CD4-positive, alpha-beta T cell treated with Interleukin-12 subunit alpha and Interleukin-12 subunit beta, for 1 hour (primary cell): ENCODE measurements at regions not wholly inside any gene's neighbourhood (a gene's known extent, or its start where the extent isn't known, plus 50 kb on each side); places are given as distances from the start of the nearest gene placed in this dataset.
"Not testable (repeated sequence)": the region's sequence is repeated elsewhere in the genome, so short reads cannot be mapped to it uniquely, and the experiment has no call there.

Experiments
- DNase-seq: peaks from one replicate; pipeline ENCODE4 v3.0.0-alpha.2; 2020

DNA sequence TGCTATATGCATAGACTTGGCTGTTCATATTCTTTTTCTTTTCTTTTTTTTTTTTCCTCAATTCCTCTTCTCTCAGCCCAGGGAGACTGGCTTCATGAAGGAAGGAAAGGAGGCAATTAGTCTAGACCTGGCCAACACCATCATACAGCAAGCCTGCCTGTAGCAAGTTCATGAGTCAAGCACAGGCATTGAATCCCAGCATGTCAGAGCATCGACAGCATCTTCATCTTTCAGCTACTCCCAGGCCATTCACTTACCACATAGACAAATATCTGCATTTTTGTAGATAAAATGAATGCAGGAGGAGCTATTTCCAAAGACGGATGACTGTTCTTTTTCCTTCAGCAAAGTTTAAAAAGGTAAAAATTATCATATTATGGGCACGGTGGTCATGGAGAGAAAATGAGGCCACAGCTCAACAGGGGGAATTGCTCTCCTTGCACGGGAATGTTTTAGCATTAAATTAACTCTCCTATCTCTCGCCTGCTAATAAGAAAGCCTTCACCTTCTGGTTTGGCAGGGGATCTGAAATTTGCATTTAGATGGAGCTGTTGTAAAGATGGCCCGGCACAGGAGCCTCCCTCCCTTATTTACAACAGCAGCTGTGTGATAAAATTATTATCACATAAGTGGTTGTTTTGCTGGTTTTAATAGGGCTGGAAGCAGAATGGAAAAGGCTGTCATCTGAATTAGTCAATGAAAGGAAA is 626.5 kb upstream of the AUTS2 start:
- DNase-seq = no peak

- no peak for DNase-seq
These were observed 620.8 kb upstream of the AUTS2 start for GRCh38 chr7:68977385-68978055.

DNA sequence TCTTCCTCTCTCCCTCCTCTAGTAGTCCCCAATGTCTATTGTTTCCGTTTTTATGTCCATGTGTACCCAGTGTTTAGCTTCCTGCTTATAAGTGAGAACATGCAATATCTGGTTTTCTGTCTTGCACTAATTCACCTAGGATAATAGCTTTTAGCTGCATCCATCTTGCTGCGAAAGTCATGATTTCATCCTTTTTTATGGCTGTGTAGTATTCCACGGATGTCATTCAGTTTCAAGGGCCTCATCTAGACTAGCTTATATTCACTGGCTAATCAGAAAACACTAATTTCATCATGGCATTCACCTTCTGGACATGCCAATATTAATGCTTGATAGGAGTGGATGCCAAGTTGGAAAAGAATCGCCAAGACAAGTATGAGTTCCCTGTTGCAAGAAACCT is 619.6 kb upstream of the AUTS2 start:
- DNase-seq = no peak

- no peak for DNase-seq
These were observed 618.3 kb upstream of the AUTS2 start for GRCh38 chr7:68980011-68980410.

DNA sequence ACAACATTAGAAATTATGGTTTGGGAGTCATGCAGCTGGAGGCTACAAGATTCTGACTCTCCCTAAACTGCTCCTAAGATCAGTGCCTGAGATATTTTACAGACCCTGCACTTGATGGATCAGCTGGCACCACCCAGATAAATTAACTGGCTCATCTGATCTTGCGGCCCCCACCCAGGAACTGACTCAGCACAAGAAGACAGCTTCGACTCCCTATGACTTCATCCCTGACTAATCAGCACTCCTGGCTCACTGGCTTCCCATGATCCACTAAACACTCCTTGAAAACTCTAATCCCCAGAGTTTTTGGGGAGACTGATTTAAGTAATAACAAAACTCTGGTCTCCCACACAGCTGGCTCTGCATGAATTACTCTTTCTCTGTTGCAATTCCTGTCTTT is 617.8 kb upstream of the AUTS2 start:
- DNase-seq = not testable (repeated sequence)

GRCh38 chr7:68984306-68984705 is 614.0 kb upstream of the AUTS2 start:
- no peak for DNase-seq

DNA sequence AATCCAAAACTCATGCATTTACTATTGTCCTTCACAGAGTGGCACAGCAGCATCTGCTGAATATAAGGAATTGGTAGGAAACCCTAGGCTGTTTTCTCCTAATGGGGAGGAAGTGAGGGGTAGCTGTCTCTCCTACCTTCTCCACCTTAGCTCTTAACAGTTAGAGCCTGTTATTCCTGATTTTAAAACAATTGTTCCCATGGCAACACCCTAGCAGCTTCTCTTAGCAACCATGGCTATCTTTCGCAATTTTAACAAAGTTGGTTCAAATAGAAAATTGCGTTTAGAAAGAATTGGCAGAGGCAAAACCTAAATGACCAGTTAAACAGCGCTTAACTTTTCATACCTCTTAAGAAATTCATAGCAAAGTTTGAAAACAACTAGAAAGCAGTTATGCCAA is 603.4 kb upstream of the AUTS2 start:
- DNase-seq = no peak

DNA sequence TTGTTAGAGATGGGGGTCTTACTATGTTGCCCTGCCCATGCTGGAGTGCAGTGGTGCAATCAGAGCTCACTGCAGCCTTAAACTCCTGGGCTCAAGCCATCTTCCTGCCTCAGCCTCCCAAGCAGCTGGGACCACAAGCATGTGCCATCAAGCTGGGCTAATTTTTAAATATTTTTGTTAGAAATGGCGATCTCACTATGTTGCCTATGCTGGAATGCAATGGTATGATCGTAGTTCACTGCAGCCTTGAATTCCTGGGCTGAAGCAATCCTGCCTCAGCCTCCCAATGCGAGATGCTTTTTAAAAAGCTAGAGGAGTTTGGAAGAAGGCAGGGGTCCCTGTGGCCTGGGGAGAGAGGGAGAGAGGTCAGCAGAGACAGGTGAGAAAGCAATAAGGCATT is 600.1 kb upstream of the AUTS2 start:
- no peak for DNase-seq

- no peak for DNase-seq
These were observed 595.9 kb upstream of the AUTS2 start for GRCh38 chr7:69002416-69002815.

DNA sequence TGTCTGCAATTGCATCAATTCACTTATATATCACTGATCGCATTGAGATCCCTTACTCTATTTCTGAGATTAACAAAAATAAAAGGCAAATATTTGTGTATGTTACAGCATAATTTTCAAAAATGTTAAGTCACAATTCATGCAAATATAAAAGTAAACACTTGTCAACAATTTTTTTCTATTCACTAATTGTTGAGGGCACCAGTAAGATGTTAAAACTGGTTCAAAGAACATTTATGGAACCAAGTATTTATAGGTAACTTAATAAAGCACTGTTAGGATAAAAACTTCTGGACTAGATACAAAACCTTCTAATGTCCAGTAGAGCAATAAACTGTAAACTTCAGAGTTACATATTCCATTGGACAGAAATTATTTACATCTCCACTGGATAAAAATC is 586.1 kb upstream of the AUTS2 start:
- DNase-seq = no peak

- DNase-seq = no peak
These were observed 581.1 kb upstream of the AUTS2 start for GRCh38 chr7:69017208-69017607.

GRCh38 chr7:69018200-69018599 is 580.1 kb upstream of the AUTS2 start:
- DNase-seq = no peak

GRCh38 chr7:69019437-69019836 is 578.8 kb upstream of the AUTS2 start:
- no peak for DNase-seq

- DNase-seq = no peak
These were observed 577.7 kb upstream of the AUTS2 start for GRCh38 chr7:69020536-69020935.

DNA sequence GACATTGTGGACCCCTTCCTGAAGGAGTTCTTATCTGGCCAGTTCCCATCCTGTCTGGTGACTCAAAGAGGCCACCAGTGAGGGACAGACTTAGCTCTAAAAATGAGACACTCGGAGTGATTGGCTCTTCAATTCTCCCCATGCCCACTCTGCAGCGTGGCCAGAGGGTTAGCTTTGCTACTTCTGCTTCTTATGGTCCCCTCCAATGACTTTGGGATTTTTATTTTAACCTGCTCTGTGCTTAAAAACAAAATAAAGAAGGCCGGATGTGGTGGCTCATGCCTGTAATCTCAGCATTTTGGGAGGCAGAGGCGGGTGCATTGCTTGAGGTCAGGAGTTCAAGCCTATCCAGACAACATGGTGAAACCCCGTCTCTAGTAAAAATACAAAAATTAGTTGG is 573.0 kb upstream of the AUTS2 start:
- DNase-seq = no peak

DNA sequence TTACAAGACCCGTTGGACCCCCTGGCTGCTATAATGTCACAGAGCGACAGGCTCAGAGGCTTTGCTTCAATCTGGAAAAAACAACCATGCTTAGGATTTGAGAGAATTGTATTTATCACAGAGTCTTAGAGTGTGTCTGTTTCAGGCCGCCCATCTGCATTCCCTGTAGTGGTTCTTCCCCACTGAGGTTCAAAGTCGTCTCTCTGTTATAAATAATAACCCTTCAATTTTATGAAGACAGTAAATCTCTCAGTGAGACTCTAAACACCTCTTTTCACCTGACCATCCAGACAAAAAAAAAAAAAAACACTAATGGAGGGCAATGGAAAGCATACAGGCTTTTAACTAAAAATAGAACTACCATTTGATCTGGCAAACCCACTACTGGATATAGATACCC is 565.4 kb upstream of the AUTS2 start:
- no peak for DNase-seq

DNA sequence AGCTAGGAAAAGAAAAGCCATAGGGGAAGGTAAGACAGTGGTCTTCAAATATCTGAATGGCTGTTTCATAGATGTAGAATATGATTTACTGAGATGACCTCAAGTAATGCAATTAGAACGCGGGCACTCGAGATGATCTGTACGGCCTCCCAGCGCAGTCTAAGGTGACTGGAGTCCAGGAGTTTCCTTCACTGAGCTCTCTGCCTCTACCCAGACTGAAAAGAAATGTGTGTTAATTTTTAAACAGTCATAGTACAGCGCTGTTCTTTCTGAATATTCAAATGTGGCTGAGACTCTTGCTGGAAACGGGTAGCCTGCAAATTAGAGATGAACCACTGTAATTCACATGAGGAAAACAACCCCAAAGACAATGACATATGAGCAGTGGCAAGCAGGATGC is 562.4 kb upstream of the AUTS2 start:
- DNase-seq = no peak

DNA sequence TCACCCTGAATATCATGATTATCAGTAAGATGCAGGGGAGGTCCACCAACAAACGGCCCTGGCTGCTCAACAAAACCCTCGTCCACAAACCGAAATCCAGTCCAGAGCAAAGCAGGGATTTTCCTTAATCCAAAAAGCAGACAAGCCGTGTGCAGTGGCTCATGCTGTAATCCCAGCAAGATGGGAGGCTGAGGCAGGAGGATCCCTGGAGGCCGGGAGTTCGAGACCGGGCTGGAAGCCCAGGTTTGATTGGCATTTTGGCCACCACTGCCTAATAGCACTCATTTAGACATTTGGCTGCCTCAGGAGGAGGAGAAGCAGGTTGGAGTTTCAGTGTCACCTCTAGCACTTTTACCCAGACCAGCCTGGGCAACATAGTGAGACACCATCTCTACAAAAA is 562.0 kb upstream of the AUTS2 start:
- no peak for DNase-seq

DNA sequence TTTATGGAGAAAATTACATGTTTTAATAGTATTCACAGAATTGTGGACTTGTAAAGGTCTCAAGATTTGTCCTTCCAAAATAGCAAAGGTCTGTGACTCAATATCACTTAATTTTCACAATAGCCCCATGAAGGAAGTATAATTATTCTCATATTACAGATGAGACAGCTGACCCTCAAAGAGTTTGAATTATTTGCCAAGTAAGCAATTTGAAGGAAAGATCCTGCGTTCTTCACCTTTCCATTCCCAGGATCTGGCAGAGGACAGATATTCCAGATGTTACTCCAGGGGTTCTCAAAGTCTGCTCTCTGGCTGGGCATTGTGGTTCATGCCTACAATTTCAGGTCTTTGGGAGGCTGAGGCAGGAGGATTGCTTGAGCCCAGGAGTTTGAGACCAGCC is 559.4 kb upstream of the AUTS2 start:
- DNase-seq = no peak

- DNase-seq = no peak
These were observed 556.1 kb upstream of the AUTS2 start for GRCh38 chr7:69042138-69042537.

DNA sequence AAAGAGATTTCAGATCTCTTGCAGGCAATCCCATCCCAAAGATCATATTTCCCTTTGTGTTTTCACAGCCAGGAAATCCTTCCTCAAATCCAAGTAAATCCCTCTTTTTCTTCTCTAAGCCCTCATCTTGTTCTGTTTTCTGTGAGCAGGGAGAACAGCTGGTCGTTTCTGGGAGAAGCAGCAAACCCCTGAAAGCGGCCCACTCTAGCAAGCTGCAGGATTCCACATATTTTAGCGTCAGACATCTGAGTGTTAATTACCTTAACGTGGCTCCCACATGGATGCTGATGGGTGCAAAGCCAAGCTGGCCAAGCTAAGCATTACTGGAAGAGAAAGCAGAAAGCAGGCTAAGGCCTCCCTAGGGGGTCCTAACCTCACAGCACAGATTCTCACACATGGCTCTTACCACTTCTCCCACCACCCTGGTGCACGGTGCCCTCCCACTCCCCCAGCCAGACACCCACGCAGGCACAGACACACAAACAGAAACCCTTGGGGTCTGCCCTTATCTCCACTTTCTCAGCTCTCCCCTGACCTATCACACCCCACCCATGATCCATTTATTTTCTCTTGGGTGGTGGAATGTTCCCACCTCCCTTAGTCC is 551.0 kb upstream of the AUTS2 start:
- DNase-seq = no peak

- DNase-seq = no peak
These were observed 548.9 kb upstream of the AUTS2 start for GRCh38 chr7:69049326-69049725.

GRCh38 chr7:69052447-69052846 is 545.8 kb upstream of the AUTS2 start:
- no peak for DNase-seq

DNA sequence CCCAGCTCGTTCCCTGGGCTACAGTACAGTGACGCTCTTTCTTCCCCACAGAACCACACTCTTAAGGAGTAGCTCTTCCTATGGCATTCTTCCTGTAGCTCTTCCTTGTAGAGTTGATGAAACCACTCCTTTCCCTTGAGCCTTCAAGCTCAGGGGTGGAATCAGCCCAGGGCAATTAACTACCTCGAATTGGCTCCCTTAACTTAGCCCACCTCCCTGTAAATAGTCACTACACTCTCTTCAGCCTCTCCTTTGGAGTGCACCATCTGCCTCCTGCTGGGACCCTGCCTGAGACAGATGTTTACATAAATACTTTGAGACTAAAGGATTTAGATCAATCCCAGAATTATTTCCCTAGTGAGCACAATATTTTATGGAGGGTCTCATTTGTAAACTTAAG is 537.8 kb upstream of the AUTS2 start:
- DNase-seq = no peak
